GM12873 (cell line): ENCODE measurements at regions not wholly inside any gene's neighbourhood (a gene's known extent, or its start where the extent isn't known, plus 50 kb on each side); places are given as distances from the start of the nearest gene placed in this dataset.

Experiments used
- CTCF ChIP-seq: IDR thresholded peaks from 2 replicates; pipeline ENCODE4 v1.5.1; 2012; ENCODE audit warnings: low read depth, mild to moderate bottlenecking, moderate library complexity, low read length, control low read depth; ENCODE audit not compliant: insufficient read depth; ENCODE audit errors: missing control alignments

- TF ChIP-seq CTCF, result no peak
Observed at GRCh38 chr10:61136139-61136538, 192.2 kb upstream of the RHOBTB1 start.

- TF ChIP-seq CTCF, result no peak
Observed at GRCh38 chr10:61135276-61135721, 191.3 kb upstream of the RHOBTB1 start.

GRCh38 chr10:61130366-61130765 lies 186.4 kb upstream of the RHOBTB1 start:
- no peak for TF ChIP-seq CTCF

GRCh38 chr10:61128196-61128595 lies 184.2 kb upstream of the RHOBTB1 start:
- no peak for TF ChIP-seq CTCF

GRCh38 chr10:61125560-61126170 lies 181.7 kb upstream of the RHOBTB1 start:
- no peak for TF ChIP-seq CTCF

GRCh38 chr10:61124756-61125530 lies 181.0 kb upstream of the RHOBTB1 start:
- TF ChIP-seq CTCF, result no peak

- no peak for TF ChIP-seq CTCF
Observed at GRCh38 chr10:61120805-61121204, 176.8 kb upstream of the RHOBTB1 start.
